HG03025 (cell line): ENCODE measurements at regions not wholly inside any gene's neighbourhood (a gene's known extent, or its start where the extent isn't known, plus 50 kb on each side); places are given as distances from the start of the nearest gene placed in this dataset.

ENCODE experiments used
- ATAC-seq: cut with Tn5 transposase; IDR thresholded peaks from one replicate; pipeline ENCODE4 v1.9.1; 2021; ENCODE audit warnings: mild to moderate bottlenecking, moderate library complexity; ENCODE audit not compliant: unreplicated experiment, low FRiP score

GRCh38 chr13:57784633-57785032, 153.1 kb downstream of the PCDH17 start:
- ATAC-seq: no peak

- ATAC-seq: no peak
Observed at GRCh38 chr13:57787058-57787791, 155.7 kb downstream of the PCDH17 start.

- ATAC-seq: no peak
Observed at GRCh38 chr13:57799624-57800023, 168.1 kb downstream of the PCDH17 start.

- no peak for ATAC-seq
Observed at GRCh38 chr13:57813651-57814050, 182.1 kb downstream of the PCDH17 start.

GRCh38 chr13:57815600-57815999, 184.1 kb downstream of the PCDH17 start:
- ATAC-seq: no peak

GRCh38 chr13:57820924-57821323, 189.4 kb downstream of the PCDH17 start:
- no peak for ATAC-seq

- ATAC-seq: no peak
Observed at GRCh38 chr13:57823704-57824103, 192.2 kb downstream of the PCDH17 start.

GRCh38 chr13:57824121-57824520, 192.6 kb downstream of the PCDH17 start:
- no peak for ATAC-seq

GRCh38 chr13:57825066-57825465, 193.5 kb downstream of the PCDH17 start:
- no peak for ATAC-seq

GRCh38 chr13:57829496-57829895, 198.0 kb downstream of the PCDH17 start:
- no peak for ATAC-seq

- no peak for ATAC-seq
Observed at GRCh38 chr13:57832187-57832586, 200.6 kb downstream of the PCDH17 start.

GRCh38 chr13:57837801-57838200, 206.3 kb downstream of the PCDH17 start:
- no peak for ATAC-seq

- no peak for ATAC-seq
Observed at GRCh38 chr13:57843521-57843920, 212.0 kb downstream of the PCDH17 start.

GRCh38 chr13:57846600-57847173, 215.1 kb downstream of the PCDH17 start:
- no peak for ATAC-seq

GRCh38 chr13:57857945-57858344, 226.4 kb downstream of the PCDH17 start:
- no peak for ATAC-seq

GRCh38 chr13:57858376-57858775, 226.8 kb downstream of the PCDH17 start:
- no peak for ATAC-seq

GRCh38 chr13:57862879-57863278, 231.3 kb downstream of the PCDH17 start:
- ATAC-seq: no peak

GRCh38 chr13:57865600-57866294, 234.2 kb downstream of the PCDH17 start:
- no peak for ATAC-seq

- no peak for ATAC-seq
Observed at GRCh38 chr13:57874530-57874929, 243.0 kb downstream of the PCDH17 start.

GRCh38 chr13:57877601-57878000, 246.1 kb downstream of the PCDH17 start:
- ATAC-seq: no peak

- ATAC-seq: no peak
Observed at GRCh38 chr13:57878291-57878690, 246.7 kb downstream of the PCDH17 start.

- ATAC-seq: no peak
Observed at GRCh38 chr13:57897225-57897624, 265.7 kb downstream of the PCDH17 start.
